ENCODE measurements at regions not wholly inside any gene's neighbourhood (a gene's known extent, or its start where the extent isn't known, plus 50 kb on each side); places are given as distances from the start of the nearest gene placed in this dataset.
A peak's percentile ranks its signal among the peaks of the same experiment; 100 is the strongest.

GRCh38 chr6:2503816-2504494 is 246.8 kb downstream of the MYLK4 start (continued):
- TF ChIP-seq, protein P1, sequence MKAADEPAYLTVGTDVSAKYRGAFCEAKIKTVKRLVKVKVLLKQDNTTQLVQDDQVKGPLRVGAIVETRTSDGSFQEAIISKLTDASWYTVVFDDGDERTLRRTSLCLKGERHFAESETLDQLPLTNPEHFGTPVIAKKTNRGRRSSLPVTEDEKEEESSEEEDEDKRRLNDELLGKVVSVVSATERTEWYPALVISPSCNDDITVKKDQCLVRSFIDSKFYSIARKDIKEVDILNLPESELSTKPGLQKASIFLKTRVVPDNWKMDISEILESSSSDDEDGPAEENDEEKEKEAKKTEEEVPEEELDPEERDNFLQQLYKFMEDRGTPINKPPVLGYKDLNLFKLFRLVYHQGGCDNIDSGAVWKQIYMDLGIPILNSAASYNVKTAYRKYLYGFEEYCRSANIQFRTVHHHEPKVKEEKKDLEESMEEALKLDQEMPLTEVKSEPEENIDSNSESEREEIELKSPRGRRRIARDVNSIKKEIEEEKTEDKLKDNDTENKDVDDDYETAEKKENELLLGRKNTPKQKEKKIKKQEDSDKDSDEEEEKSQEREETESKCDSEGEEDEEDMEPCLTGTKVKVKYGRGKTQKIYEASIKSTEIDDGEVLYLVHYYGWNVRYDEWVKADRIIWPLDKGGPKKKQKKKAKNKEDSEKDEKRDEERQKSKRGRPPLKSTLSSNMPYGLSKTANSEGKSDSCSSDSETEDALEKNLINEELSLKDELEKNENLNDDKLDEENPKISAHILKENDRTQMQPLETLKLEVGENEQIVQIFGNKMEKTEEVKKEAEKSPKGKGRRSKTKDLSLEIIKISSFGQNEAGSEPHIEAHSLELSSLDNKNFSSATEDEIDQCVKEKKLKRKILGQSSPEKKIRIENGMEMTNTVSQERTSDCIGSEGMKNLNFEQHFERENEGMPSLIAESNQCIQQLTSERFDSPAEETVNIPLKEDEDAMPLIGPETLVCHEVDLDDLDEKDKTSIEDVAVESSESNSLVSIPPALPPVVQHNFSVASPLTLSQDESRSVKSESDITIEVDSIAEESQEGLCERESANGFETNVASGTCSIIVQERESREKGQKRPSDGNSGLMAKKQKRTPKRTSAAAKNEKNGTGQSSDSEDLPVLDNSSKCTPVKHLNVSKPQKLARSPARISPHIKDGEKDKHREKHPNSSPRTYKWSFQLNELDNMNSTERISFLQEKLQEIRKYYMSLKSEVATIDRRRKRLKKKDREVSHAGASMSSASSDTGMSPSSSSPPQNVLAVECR (CRISPR knock-in tag; IDR thresholded peaks at IDR 0.05; ENCODE audit: borderline replicate concordance): no peak
- TF ChIP-seq RXRB (CRISPR knock-in tag; IDR thresholded peaks at IDR 0.05; ENCODE audit: borderline replicate concordance) (peak; percentile 49), GATA4 (IDR thresholded peaks at IDR 0.05; ENCODE audit: borderline replicate concordance, low read depth) (no peak), ZNF572 (CRISPR knock-in tag; IDR thresholded peaks at IDR 0.05) (no peak), DNMT1 (CRISPR knock-in tag; IDR thresholded peaks at IDR 0.05) (no peak), THAP11 (CRISPR knock-in tag; IDR thresholded peaks at IDR 0.05) (0 out of 2 replicates have a peak, but pooled peaks have one; percentile 8), ZFY (CRISPR knock-in tag; IDR thresholded peaks at IDR 0.05) (no peak), ZBTB46 (CRISPR knock-in tag; IDR thresholded peaks at IDR 0.05; ENCODE audit: borderline replicate concordance) (no peak), CREM (IDR thresholded peaks at IDR 0.05) (no peak), CREM (CRISPR knock-in tag; IDR thresholded peaks at IDR 0.05) (no peak), ZNF24 (IDR thresholded peaks at IDR 0.05) (no peak), HNRNPK (IDR thresholded peaks at IDR 0.05; ENCODE audit: low read depth, low read length, poor library complexity, severe bottlenecking) (peak; percentile 68), NFIB (CRISPR knock-in tag; IDR thresholded peaks at IDR 0.05; ENCODE audit: borderline replicate concordance) (no peak), ZNF570 (CRISPR knock-in tag; IDR thresholded peaks at IDR 0.05; ENCODE audit: borderline replicate concordance) (no peak), ZNF629 (CRISPR knock-in tag; conservative IDR thresholded peaks at IDR 0.05) (no peak), ZNF850 (CRISPR knock-in tag; conservative IDR thresholded peaks at IDR 0.05) (no peak), ATAD3A (CRISPR knock-in tag; IDR thresholded peaks at IDR 0.05) (no peak), ZNF343 (CRISPR knock-in tag; IDR thresholded peaks at IDR 0.05) (no peak), HES4 (CRISPR knock-in tag; IDR thresholded peaks at IDR 0.05; ENCODE audit: borderline replicate concordance) (no peak), ZNF605 (CRISPR knock-in tag; IDR thresholded peaks at IDR 0.05) (no peak), TARDBP (CRISPR knock-in tag; IDR thresholded peaks at IDR 0.05) (no peak), ZBTB44 (CRISPR knock-in tag; IDR thresholded peaks at IDR 0.05) (no peak), CBX2 (IDR thresholded peaks at IDR 0.05; ENCODE audit: low read depth, low read length) (no peak), CBX2 (CRISPR knock-in tag; IDR thresholded peaks at IDR 0.05; ENCODE audit: low read depth) (no peak), POLR2AphosphoS5 (IDR thresholded peaks at IDR 0.05; ENCODE audit: low read depth, low read length) (no peak), KLF13 (CRISPR knock-in tag; IDR thresholded peaks at IDR 0.05) (no peak)
